Nephron (organoid): ENCODE measurements at regions not wholly inside any gene's neighbourhood (a gene's known extent, or its start where the extent isn't known, plus 50 kb on each side); places are given as distances from the start of the nearest gene placed in this dataset.

Source experiments
- H3K27ac Mint-ChIP-seq, 3 experiments: 2 replicates each; pipeline ENCODE4 v1.8.0; 2020; ENCODE audit warnings: mixed read lengths in 3 of 3, mild to moderate bottlenecking in 2 of 3, moderate library complexity in 1 of 3
- H3K27me3 Mint-ChIP-seq: 2 replicates; pipeline ENCODE4 v1.8.0; 2021; ENCODE audit warnings: low read depth, mild to moderate bottlenecking, moderate library complexity, mixed read lengths
- H3K36me3 Mint-ChIP-seq: 2 replicates; pipeline ENCODE4 v1.8.0; 2020; ENCODE audit warnings: low read depth, mixed read lengths
- H3K4me1 Mint-ChIP-seq: 2 replicates; pipeline ENCODE4 v1.8.0; 2020; ENCODE audit warnings: mixed read lengths
- H3K4me3 Mint-ChIP-seq, 3 experiments: 2 replicates each; pipeline ENCODE4 v1.8.0; 2020; ENCODE audit warnings: mild to moderate bottlenecking in 3 of 3, mixed read lengths in 3 of 3, moderate library complexity in 2 of 3
- H3K9me3 Mint-ChIP-seq: 2 replicates; pipeline ENCODE4 v1.8.0; 2020; ENCODE audit warnings: mixed read lengths
- TF ChIP-seq, protein P1 (sequence below), 3 experiments: fragments of 200-600 bp; sonication (generic); IDR thresholded peaks; one replicate each; pipeline ENCODE4 v1.5.0; 2021; ENCODE audit warnings: antibody characterized with exemption in 3 of 3; ENCODE audit not compliant: unreplicated experiment in 3 of 3

DNA sequence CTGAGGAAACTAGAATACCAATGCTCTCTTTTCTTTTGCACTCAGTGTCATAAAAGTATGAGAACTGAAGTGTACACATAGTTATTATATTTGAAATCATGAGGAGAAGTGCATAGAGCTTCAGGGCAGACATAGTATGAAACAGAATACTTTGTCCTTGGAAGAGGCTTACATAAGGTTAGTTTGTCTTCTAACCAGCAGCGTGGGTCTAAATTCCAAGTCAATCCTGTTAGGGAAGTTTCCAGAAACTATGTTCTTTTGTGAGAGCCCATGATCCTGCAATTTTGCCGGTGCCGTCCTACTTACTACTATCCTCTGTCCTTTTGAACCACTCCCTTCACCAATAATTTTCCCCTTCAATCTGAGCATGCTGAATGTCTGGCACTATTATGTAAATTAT is 156.2 kb downstream of the PABPC4L start:
- no peak overlapping the region for H3K4me3 Mint-ChIP-seq

DNA sequence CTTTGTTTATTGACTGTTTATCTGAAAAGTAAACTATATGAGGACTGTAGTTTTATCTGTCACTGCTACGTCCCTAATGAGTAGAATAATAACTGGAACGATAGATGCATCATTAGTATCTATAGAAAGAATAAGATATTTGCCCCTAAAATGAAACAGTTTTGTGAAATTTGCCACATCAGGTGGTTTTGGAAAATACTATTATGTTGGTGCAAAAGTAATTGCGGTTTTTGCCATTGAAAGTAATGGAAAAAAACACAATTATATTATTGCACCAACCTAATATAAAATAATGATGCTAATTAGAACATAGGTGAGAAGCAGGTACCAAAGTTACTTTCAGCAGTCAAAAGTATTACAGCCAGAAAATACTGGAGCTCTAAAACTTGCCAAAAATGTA is 158.3 kb downstream of the PABPC4L start:
- Mint-ChIP-seq H3K9me3 (peaks cover 13% of the 10 kb centered on the region), H3K36me3 (no peaks in the 10 kb centered on the region), H3K27ac (no peak overlapping the region), H3K4me3 (no peak overlapping the region), H3K27me3 (no peaks in the 10 kb centered on the region), H3K4me1 (no peaks in the 10 kb centered on the region)
- TF ChIP-seq, protein P1, sequence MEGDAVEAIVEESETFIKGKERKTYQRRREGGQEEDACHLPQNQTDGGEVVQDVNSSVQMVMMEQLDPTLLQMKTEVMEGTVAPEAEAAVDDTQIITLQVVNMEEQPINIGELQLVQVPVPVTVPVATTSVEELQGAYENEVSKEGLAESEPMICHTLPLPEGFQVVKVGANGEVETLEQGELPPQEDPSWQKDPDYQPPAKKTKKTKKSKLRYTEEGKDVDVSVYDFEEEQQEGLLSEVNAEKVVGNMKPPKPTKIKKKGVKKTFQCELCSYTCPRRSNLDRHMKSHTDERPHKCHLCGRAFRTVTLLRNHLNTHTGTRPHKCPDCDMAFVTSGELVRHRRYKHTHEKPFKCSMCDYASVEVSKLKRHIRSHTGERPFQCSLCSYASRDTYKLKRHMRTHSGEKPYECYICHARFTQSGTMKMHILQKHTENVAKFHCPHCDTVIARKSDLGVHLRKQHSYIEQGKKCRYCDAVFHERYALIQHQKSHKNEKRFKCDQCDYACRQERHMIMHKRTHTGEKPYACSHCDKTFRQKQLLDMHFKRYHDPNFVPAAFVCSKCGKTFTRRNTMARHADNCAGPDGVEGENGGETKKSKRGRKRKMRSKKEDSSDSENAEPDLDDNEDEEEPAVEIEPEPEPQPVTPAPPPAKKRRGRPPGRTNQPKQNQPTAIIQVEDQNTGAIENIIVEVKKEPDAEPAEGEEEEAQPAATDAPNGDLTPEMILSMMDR (IDR thresholded peaks at IDR 0.05; ENCODE audit: unreplicated experiment in 3 of 3) = no peak

More for the DNA sequence above, 156.2 kb downstream of the PABPC4L start:
- Mint-ChIP-seq H3K27ac (no peak overlapping the region), H3K27me3 (no peaks in the 10 kb centered on the region), H3K9me3 (peaks cover 6% of the 10 kb centered on the region), H3K36me3 (no peaks in the 10 kb centered on the region), H3K4me1 (no peaks in the 10 kb centered on the region)
- TF ChIP-seq, protein P1 (IDR thresholded peaks at IDR 0.05; ENCODE audit: unreplicated experiment in 3 of 3) = no peak

DNA sequence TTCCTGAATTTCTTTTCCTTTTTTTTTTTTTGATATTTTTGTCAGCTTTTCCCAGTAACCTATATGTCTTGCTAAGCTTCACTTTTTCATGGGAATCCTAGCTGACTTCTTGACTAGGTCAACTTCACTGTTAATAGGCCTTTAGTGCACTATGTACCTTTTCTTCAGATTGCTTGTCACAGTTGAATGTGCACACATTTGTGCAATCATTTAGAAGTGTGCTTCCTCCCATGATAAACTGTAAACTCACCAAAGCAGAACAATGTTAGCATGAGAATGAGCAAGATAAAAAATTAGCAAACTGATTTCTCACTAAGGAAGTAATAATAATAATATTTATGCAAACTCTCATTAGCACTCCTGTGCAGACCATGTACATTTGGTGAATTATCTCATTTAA is 173.2 kb downstream of the PABPC4L start:
- Mint-ChIP-seq H3K9me3 (no peaks in the 10 kb centered on the region), H3K36me3 (no peaks in the 10 kb centered on the region), H3K4me1 (no peaks in the 10 kb centered on the region), H3K27me3 (no peaks in the 10 kb centered on the region), H3K4me3 (no peak overlapping the region), H3K27ac (peak overlapping the region in 2 of 3 experiments; percentile 1 to 51)
- TF ChIP-seq, protein P1 (IDR thresholded peaks at IDR 0.05; ENCODE audit: unreplicated experiment in 3 of 3) = no peak

DNA sequence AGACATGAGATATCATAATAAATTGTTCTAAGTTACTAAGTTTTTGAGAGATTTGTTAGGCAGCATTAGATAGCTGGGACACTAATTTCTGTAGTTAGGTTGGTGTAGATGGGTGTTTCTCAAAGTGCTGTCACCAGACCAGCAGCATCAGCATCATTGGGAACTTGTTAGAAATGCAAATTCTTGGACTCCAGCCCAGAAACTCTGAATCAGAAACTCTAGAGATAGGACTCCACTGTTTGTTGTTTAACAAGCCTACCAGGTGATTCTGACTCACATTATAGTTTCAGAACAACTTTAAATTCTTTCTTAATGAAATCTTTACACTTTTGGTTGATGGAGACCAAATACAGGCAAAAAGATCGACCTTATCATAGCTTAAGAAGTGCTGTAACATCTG is 173.7 kb downstream of the PABPC4L start:
- TF ChIP-seq, protein P1 (IDR thresholded peaks at IDR 0.05; ENCODE audit: unreplicated experiment in 3 of 3) = no peak
- Mint-ChIP-seq H3K36me3 (no peaks in the 10 kb centered on the region), H3K27me3 (no peaks in the 10 kb centered on the region), H3K9me3 (no peaks in the 10 kb centered on the region), H3K4me1 (no peaks in the 10 kb centered on the region), H3K27ac (peak overlapping the region in 2 of 3 experiments; percentile 1 to 51), H3K4me3 (no peak overlapping the region)

DNA sequence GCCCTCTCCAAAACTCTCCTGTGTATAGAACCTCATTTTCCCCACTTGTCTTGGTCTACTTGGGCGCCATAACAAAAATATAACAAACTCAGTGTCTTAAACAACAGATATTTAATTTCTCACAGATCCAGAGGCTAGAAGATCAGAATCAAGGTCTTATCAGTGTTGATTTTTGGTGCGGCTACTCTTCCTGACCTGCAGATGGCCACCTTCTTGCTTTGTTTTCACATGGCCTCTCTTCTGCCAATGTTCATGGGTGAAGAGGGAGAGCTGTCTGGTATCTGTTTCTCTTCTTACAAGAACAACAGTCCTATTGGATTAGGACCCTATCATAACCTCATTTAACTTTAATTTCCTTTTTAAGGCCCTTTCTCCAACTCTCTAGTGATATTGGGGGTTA is 177.3 kb downstream of the PABPC4L start:
- H3K36me3 Mint-ChIP-seq = no peaks in the 10 kb centered on the region
- no peak overlapping the region for H3K4me3 Mint-ChIP-seq
- TF ChIP-seq, protein P1 (IDR thresholded peaks at IDR 0.05; ENCODE audit: unreplicated experiment in 3 of 3) = peak in 1 of 3 experiments; percentile 18
- H3K27me3 Mint-ChIP-seq = no peaks in the 10 kb centered on the region
- H3K27ac Mint-ChIP-seq = no peak overlapping the region
- H3K9me3 Mint-ChIP-seq = no peaks in the 10 kb centered on the region
- H3K4me1 Mint-ChIP-seq = no peaks in the 10 kb centered on the region

DNA sequence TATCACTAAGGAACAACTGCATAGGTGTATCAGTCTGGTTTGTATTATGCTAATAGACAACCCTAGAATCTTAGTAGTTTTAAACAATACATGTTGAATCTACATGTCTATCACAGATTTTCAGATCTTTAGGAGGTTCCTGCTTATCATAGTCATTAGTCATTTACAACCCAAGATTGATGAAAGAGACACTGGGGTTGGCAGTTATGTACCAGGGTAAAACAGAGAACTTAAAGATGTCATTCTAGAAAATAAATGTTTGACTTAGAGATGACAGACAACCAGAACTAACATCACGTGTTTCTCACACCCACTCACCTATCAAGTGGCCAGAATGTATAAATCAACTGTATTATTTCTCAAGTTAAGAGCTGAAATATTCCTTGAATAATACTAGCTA is 181.9 kb downstream of the PABPC4L start:
- H3K27ac Mint-ChIP-seq = no peak overlapping the region
- H3K9me3 Mint-ChIP-seq = no peaks in the 10 kb centered on the region
- H3K36me3 Mint-ChIP-seq = no peaks in the 10 kb centered on the region
- H3K27me3 Mint-ChIP-seq = no peaks in the 10 kb centered on the region
- TF ChIP-seq, protein P1 (IDR thresholded peaks at IDR 0.05; ENCODE audit: unreplicated experiment in 3 of 3) = no peak
- H3K4me3 Mint-ChIP-seq = no peak overlapping the region
- no peaks in the 10 kb centered on the region for H3K4me1 Mint-ChIP-seq
